Mesodermal cell (in vitro differentiated cells): ENCODE measurements at regions not wholly inside any gene's neighbourhood (a gene's known extent, or its start where the extent isn't known, plus 50 kb on each side); places are given as distances from the start of the nearest gene placed in this dataset.
"Not testable (repeated sequence)": the region's sequence is repeated elsewhere in the genome, so short reads cannot be mapped to it uniquely, and the experiment has no call there.

ENCODE experiments used
- H3K27ac ChIP-seq: 2 replicates; pipeline ENCODE4 v1.7.0; 2013; ENCODE audit warnings: mild to moderate bottlenecking, low read depth, low read length, moderate library complexity; ENCODE audit not compliant: severe bottlenecking
- H3K36me3 ChIP-seq: 2 replicates; pipeline ENCODE4 v1.7.1; 2013; ENCODE audit warnings: mild to moderate bottlenecking, low read length, moderate library complexity; ENCODE audit not compliant: control insufficient read depth, insufficient read depth
- H3K4me1 ChIP-seq: one replicate; pipeline ENCODE4 v1.7.1; 2013; ENCODE audit warnings: mild to moderate bottlenecking, low read length; ENCODE audit not compliant: insufficient read depth, control insufficient read depth, poor library complexity, severe bottlenecking
- H3K4me3 ChIP-seq: 2 replicates; pipeline ENCODE4 v1.7.0; 2013; ENCODE audit warnings: low read length, control low read depth, mild to moderate bottlenecking; ENCODE audit not compliant: insufficient read depth, poor library complexity, severe bottlenecking; ENCODE audit errors: extremely low read depth
- H3K9me3 ChIP-seq: 2 replicates; pipeline ENCODE4 v1.7.1; 2013; ENCODE audit warnings: mild to moderate bottlenecking, low read length, moderate library complexity; ENCODE audit not compliant: control insufficient read depth
- whole genome bisulfite sequencing, 2 experiments: methylation state at CpG; one replicate each; pipeline ENCODE4 v1.1.5; 2013; ENCODE audit warnings: missing lambda C conversion rate in 2 of 2; ENCODE audit not compliant: insufficient coverage in 2 of 2; 5-methylcytosine and 5-hydroxymethylcytosine counted together

DNA sequence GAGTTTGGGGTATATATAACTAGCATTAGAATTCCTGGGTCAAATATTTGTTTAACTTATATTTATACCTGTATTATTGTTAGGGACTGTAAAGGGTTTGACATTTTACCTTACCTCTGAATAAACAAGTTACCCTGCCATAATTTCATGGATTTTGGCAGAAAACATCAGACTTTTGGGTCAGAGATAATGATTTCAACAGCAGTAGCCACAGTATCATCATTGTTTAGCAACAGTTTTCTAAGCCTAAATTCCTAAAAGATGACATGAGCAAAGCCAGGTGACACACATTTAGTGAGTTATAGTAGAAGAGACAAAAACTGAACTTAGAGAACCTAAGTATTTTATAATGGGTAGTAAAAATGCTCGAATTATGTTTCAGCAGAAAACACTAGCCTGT, 954.4 kb downstream of the TRHDE start:
- Histone ChIP-seq H3K9me3 (no peaks in the 10 kb centered on the region), H3K4me3 (no peak overlapping the region), H3K27ac (no peak overlapping the region), H3K4me1 (no peaks in the 10 kb centered on the region), H3K36me3 (no peaks in the 10 kb centered on the region)
- no CpG with 5 or more reads among the region's 1 CpG for WGBS, 2 experiments

DNA sequence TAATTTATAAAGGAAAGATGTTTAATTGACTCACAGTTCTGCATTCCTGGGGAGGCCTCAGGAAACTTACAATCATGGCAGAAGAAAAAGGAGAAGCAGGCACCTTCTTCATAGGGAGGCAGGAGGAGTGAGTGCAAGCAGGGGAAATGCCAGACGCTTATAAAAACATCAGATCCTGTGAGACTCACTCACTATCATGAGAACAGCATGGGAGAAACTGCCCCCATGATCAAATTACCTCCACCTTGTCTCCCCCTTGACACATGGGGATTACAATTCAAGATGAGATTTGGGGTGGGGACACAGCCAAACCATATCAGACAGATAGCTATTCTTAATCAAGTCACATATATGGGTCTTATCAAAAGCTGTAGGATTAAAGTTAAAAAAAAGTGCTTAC, 956.7 kb downstream of the TRHDE start:
- not testable (repeated sequence) for H3K4me3 ChIP-seq, H3K36me3 ChIP-seq, H3K9me3 ChIP-seq, H3K27ac ChIP-seq, H3K4me1 ChIP-seq
- no CpG with 5 or more reads among the region's 1 CpG for WGBS, 2 experiments

DNA sequence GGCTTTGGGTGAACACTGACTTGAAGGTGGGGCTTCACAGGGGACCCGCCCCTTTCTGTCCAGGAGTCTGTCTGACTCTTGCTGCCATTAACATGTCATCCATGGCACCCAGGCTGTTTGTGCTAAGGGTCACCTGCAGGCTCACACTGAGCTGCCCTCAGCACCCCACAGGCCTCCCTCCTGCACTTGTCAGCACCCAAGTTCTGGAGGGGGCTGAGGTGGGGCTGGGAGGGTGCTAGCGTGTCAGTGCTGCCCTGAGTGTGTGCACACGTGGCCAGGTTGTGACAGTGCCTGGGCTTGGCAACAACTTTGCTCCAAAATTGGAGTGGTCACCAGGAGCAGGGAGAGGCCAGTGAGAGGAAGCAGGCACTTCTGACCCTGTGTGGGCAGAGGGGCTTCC, 963.2 kb downstream of the TRHDE start:
- H3K27ac ChIP-seq, result no peak overlapping the region
- H3K4me1 ChIP-seq, result no peaks in the 10 kb centered on the region
- 93% methylated on average over 2 of the region's 3 CpGs; no CpG with 5 or more reads in 1 of the 2 experiments for WGBS, 2 experiments
- no peak overlapping the region for H3K4me3 ChIP-seq
- no peaks in the 10 kb centered on the region for H3K36me3 ChIP-seq
- no peaks in the 10 kb centered on the region for H3K9me3 ChIP-seq

DNA sequence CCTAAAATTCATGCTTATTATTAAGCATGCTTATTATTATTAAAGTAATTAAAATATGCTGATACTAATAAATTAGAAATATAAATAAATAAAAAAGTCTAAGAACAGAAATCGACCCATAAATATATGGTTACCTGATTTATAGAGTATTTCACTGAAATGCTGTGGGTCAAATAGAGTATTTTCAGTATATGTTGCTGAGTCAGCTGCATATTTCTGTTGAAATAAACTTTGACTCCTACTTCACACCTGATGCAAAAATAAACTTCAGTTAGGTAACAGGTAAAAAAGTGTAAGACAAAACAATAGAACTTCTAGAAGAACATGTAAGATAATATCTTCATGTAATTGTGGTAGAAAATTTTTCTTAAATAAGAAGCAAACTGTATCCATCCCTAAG, 967.9 kb downstream of the TRHDE start:
- no peak overlapping the region for H3K27ac ChIP-seq
- no peak overlapping the region for H3K4me3 ChIP-seq
- H3K36me3 ChIP-seq, result no peaks in the 10 kb centered on the region
- no CpG with 5 or more reads among the region's 1 CpG for WGBS, 2 experiments
- H3K9me3 ChIP-seq, result no peaks in the 10 kb centered on the region
- H3K4me1 ChIP-seq, result no peaks in the 10 kb centered on the region

DNA sequence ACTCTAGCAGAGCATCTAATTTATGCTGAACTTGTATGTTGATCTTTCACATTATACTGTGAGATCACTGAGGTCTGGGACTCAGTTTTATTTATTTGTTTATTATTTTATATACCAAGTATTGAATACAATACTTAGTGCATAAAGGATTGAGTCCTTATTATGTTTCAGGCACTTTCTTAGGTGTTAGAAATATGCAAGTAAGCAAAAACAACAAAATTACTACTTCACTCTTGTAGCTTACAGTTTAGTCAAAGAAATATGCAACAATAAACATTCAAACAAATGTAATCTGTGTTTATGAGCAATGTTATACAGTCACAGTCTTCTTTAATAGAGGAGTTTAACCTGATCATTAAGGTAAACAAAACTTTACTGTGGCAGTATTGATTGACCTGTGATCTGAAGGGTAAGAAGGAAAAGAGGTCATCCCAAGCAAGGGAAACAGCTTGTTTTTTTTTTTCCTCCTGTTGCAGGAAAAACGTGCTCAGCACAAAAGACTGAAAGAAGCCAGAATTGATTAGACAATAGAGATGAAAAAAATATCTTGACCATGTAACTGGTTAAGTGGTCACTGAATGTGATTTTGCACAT, 990.7 kb downstream of the TRHDE start:
- Histone ChIP-seq H3K4me1 (no peaks in the 10 kb centered on the region), H3K27ac (no peak overlapping the region), H3K36me3 (no peaks in the 10 kb centered on the region), H3K9me3 (no peaks in the 10 kb centered on the region), H3K4me3 (no peak overlapping the region)
- WGBS, 2 experiments, result no CpG with 5 or more reads among the region's 1 CpG

DNA sequence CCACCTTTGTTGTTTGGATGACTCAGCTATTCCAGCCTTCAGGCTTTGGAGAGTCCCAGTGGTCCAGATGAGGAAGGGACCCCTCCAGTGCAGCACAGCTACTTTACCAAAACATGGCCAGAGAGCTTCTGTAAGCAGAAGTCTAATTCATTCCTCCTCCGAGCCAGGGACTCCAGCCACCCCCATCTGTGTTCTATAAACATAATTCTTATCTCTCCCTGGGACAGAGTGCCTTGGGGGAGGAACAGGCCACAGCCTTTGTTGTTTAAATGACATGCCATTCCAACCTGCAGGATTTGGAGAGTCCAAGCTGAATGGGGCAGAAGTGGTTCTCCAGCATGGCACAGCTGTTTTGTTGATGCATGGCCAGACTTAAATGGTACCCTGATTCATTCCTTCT, 994.0 kb downstream of the TRHDE start:
- H3K4me1 ChIP-seq, result no peaks in the 10 kb centered on the region
- no CpG with 5 or more reads among the region's 1 CpG for WGBS, 2 experiments
- no peak overlapping the region for H3K27ac ChIP-seq
- no peak overlapping the region for H3K4me3 ChIP-seq
- H3K36me3 ChIP-seq, result no peaks in the 10 kb centered on the region
- H3K9me3 ChIP-seq, result no peaks in the 10 kb centered on the region

DNA sequence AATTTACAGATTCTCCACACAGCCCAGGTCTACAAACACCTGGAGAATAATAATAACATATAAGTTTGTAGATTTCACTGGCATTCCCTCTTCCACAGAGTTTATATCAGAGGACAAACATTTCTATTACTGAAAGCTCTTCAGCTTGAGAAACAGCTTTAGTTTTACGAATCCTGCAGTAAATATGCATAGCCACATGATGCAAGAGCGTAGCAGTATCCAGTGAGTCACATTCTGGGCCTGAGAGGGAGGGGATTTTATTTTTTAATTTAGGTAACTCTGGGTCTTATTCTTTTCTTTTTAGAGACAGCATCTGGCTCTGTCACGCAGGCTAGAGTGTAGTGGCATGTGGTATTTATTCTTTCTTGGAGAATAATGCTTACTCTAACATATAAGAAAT, 1002.8 kb downstream of the TRHDE start:
- Histone ChIP-seq H3K4me1 (no peaks in the 10 kb centered on the region), H3K9me3 (no peaks in the 10 kb centered on the region), H3K36me3 (no peaks in the 10 kb centered on the region), H3K4me3 (no peak overlapping the region), H3K27ac (no peak overlapping the region)
- WGBS, 2 experiments, result 80 to 90% methylated on average over 1 to 2 of the region's 3 CpGs

DNA sequence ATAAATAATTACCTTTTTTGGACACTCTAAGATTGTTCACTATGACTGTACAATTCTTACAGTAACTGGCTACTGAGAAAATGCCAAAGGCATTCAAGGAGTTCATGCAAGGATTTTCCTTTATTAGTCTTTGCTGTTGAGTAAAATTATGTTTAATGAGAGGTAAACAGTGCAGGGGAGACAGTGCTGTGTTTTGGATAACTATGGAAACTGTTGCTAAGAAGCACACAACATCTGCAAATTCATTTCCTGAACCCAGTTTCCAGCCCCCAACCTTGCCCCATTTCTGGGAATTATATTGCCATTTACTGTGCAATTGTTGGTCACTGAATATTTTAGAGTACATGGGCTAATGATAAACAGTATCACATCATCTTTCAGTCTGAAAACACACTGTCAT, 1005.8 kb downstream of the TRHDE start:
- no peaks in the 10 kb centered on the region for H3K9me3 ChIP-seq
- no peak overlapping the region for H3K4me3 ChIP-seq
- no peaks in the 10 kb centered on the region for H3K36me3 ChIP-seq
- no peaks in the 10 kb centered on the region for H3K4me1 ChIP-seq
- no peak overlapping the region for H3K27ac ChIP-seq

DNA sequence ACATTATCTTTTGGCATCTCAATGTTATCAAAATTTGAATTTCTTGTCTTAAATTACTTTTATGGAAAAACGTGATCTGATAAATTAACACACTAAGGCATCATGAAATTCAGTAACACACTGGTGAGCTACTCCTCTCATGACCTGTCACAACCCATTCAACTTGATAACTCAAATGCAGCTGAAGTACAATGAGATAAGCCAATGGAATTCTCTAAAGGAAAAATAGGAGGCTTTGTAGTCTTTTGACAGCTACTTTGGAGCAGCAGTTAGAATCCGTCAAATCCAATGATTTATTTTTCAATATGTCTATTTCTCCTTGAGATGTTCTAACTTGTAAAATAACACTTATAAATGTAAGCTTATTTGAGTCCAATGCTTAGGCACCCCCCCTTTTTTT, 1029.4 kb downstream of the TRHDE start:
- Histone ChIP-seq H3K4me1 (no peaks in the 10 kb centered on the region), H3K36me3 (no peaks in the 10 kb centered on the region), H3K27ac (no peak overlapping the region), H3K4me3 (no peak overlapping the region), H3K9me3 (no peaks in the 10 kb centered on the region)
- WGBS, 2 experiments, result no CpG with 5 or more reads among the region's 2 CpGs

DNA sequence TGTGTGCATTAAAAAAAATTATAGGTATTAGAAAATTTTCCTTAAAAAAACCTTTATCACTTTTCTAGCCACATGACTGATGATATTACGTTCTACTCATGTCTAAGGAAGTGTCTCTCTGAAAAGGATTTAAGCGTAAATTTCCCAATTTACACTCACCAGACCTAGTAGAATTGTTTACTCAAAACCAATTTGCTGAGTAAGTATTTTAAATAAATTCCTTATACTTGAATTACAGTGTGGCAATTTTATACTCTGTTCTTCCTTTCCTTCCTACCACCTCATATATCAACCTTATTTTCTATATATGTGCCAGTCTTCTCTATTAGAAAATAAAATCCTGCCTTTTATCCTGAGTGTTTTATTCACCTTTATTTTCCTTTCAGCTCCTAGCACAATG, 1035.1 kb downstream of the TRHDE start:
- Histone ChIP-seq H3K36me3 (no peaks in the 10 kb centered on the region), H3K4me3 (no peak overlapping the region), H3K27ac (no peak overlapping the region), H3K9me3 (no peaks in the 10 kb centered on the region), H3K4me1 (no peaks in the 10 kb centered on the region)
- WGBS, 2 experiments, result 100% methylated on average over 1 of the region's 2 CpGs; no CpG with 5 or more reads in 1 of the 2 experiments

DNA sequence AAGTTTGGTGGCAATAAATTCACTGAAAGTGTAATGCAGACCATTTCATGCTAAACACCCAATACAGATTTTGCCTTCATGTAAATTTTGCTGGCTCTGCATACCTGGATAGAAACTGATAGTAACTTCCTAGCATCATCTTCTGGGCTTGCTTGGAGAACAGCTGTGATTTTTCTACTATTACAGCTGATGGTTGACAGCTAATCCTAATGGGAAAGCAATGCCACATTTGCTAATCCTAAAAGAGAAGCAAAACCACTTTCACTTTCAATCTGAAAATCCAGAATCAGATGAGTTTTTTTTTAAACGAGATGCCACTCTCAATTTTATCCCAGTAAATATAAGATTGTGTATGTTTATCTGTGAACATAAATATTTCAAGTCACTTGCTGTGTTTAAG, 1035.9 kb downstream of the TRHDE start:
- Histone ChIP-seq H3K36me3 (no peaks in the 10 kb centered on the region), H3K4me1 (no peaks in the 10 kb centered on the region), H3K4me3 (no peak overlapping the region), H3K9me3 (no peaks in the 10 kb centered on the region), H3K27ac (no peak overlapping the region)
- no CpG with 5 or more reads among the region's 1 CpG for WGBS, 2 experiments
